H9 (cell line): ENCODE measurements at regions not wholly inside any gene's neighbourhood (a gene's known extent, or its start where the extent isn't known, plus 50 kb on each side); places are given as distances from the start of the nearest gene placed in this dataset.
"Not testable (repeated sequence)": the region's sequence is repeated elsewhere in the genome, so short reads cannot be mapped to it uniquely, and the experiment has no call there.

ENCODE experiments used
- DNase-seq: peaks from one replicate; pipeline ENCODE4 v3.0.0-alpha.2; 2017
- H2AFZ ChIP-seq: one replicate; pipeline ENCODE4 v1.6.1; 2013; ENCODE audit warnings: mild to moderate bottlenecking, low read length, control low read depth, moderate library complexity
- H2AK5ac ChIP-seq: 2 replicates; pipeline ENCODE4 v1.6.1; 2013; ENCODE audit warnings: low read length, control low read depth, mixed read lengths; ENCODE audit not compliant: insufficient read length
- H2BK120ac ChIP-seq: one replicate; pipeline ENCODE4 v1.6.1; 2013; ENCODE audit warnings: low read depth, mild to moderate bottlenecking, low read length, control low read depth, inconsistent platforms; ENCODE audit not compliant: poor library complexity, severe bottlenecking
- H2BK12ac ChIP-seq: 2 replicates; pipeline ENCODE4 v1.6.1; 2013; ENCODE audit warnings: low read length, control low read depth, mixed read lengths, low read depth; ENCODE audit not compliant: insufficient read length
- H2BK15ac ChIP-seq: 2 replicates; pipeline ENCODE4 v1.6.1; 2013; ENCODE audit warnings: low read depth, low read length, control low read depth
- H2BK20ac ChIP-seq: one replicate; pipeline ENCODE4 v1.6.1; 2013; ENCODE audit warnings: low read depth, mild to moderate bottlenecking, low read length, control low read depth, inconsistent platforms; ENCODE audit not compliant: poor library complexity, severe bottlenecking
- H2BK5ac ChIP-seq: 2 replicates; pipeline ENCODE4 v1.6.1; 2013; ENCODE audit warnings: low read length, control low read depth, mixed read lengths; ENCODE audit not compliant: insufficient read length
- H3K14ac ChIP-seq: 2 replicates; pipeline ENCODE4 v1.6.1; 2013; ENCODE audit warnings: low read length, control low read depth; ENCODE audit not compliant: insufficient read depth
- H3K18ac ChIP-seq: 2 replicates; pipeline ENCODE4 v1.6.1; 2013; ENCODE audit warnings: low read depth, mild to moderate bottlenecking, mixed read lengths, low read length, control low read depth; ENCODE audit not compliant: insufficient read length
- H3K23ac ChIP-seq: 2 replicates; pipeline ENCODE4 v1.6.1; 2013; ENCODE audit warnings: low read length, control low read depth, mixed read lengths, low read depth; ENCODE audit not compliant: insufficient read length
- H3K23me2 ChIP-seq: 2 replicates; pipeline ENCODE4 v1.6.1; 2013; ENCODE audit warnings: low read depth, mild to moderate bottlenecking, mixed read lengths, low read length, control low read depth; ENCODE audit not compliant: insufficient read length, poor library complexity, severe bottlenecking
- H3K27ac ChIP-seq: 2 replicates; pipeline ENCODE4 v1.5.1; 2013; ENCODE audit warnings: low read length, control low read depth, mixed read lengths, low read depth; ENCODE audit not compliant: insufficient read length
- H3K27me3 ChIP-seq: 2 replicates; pipeline ENCODE4 v1.6.1; 2013; ENCODE audit warnings: low read length, control low read depth, inconsistent platforms; ENCODE audit not compliant: insufficient read depth
- H3K4ac ChIP-seq: 2 replicates; pipeline ENCODE4 v1.6.1; 2013; ENCODE audit warnings: low read depth, mild to moderate bottlenecking, control low read depth, inconsistent platforms, low read length, moderate library complexity
- H3K4me1 ChIP-seq: 2 replicates; pipeline ENCODE4 v1.6.1; 2013; ENCODE audit warnings: low read length, control low read depth, inconsistent platforms; ENCODE audit not compliant: insufficient read depth
- H3K4me2 ChIP-seq: 2 replicates; pipeline ENCODE4 v1.6.1; 2013; ENCODE audit warnings: low read length, control low read depth, mixed read lengths; ENCODE audit not compliant: insufficient read length, insufficient read depth
- H3K56ac ChIP-seq: 2 replicates; pipeline ENCODE4 v1.6.1; 2013; ENCODE audit warnings: low read depth, mild to moderate bottlenecking, mixed read lengths, low read length, control low read depth; ENCODE audit not compliant: insufficient read length
- H3K79me1 ChIP-seq: 2 replicates; pipeline ENCODE4 v1.6.1; 2013; ENCODE audit warnings: low read depth, mild to moderate bottlenecking, moderate library complexity, low read length, control low read depth, inconsistent platforms; ENCODE audit not compliant: insufficient read depth, poor library complexity, severe bottlenecking
- H3K79me2 ChIP-seq: 2 replicates; pipeline ENCODE4 v1.6.1; 2013; ENCODE audit warnings: low read length, control low read depth, inconsistent platforms; ENCODE audit not compliant: insufficient read depth
- H3K9ac ChIP-seq: 2 replicates; pipeline ENCODE4 v1.6.1; 2013; ENCODE audit warnings: low read length, control low read depth, mixed read lengths; ENCODE audit not compliant: insufficient read length; ENCODE audit errors: extremely low read depth
- H3K9me3 ChIP-seq: one replicate; pipeline ENCODE4 v1.6.1; 2013; ENCODE audit warnings: low read depth, low read length, inconsistent platforms; ENCODE audit not compliant: control insufficient read depth
- H3T11ph ChIP-seq: one replicate; pipeline ENCODE4 v1.6.1; 2013; ENCODE audit warnings: mild to moderate bottlenecking, low read length, control low read depth, inconsistent platforms
- H4K20me1 ChIP-seq: one replicate; pipeline ENCODE4 v1.6.1; 2013; ENCODE audit not compliant: control insufficient read depth, insufficient read length, insufficient read depth
- H4K5ac ChIP-seq: 2 replicates; pipeline ENCODE4 v1.6.1; 2013; ENCODE audit warnings: low read depth, mild to moderate bottlenecking, mixed read lengths, low read length, control low read depth; ENCODE audit not compliant: insufficient read length
- H4K8ac ChIP-seq: replicated peaks from 2 replicates; pipeline ENCODE4 v1.6.1; 2013; ENCODE audit warnings: low read length, control low read depth, mixed read lengths, low read depth; ENCODE audit not compliant: insufficient read length
- H4K91ac ChIP-seq: 2 replicates; pipeline ENCODE4 v1.6.1; 2013; ENCODE audit warnings: low read depth, mild to moderate bottlenecking, moderate library complexity, mixed read lengths, low read length, control low read depth; ENCODE audit not compliant: insufficient read length
- H3K27ac Mint-ChIP-seq, 3 experiments: 2 replicates in 2 of 3; 3 replicates in 1 of 3; pipeline ENCODE4 v1.8.0; 2020 to 2021; ENCODE audit warnings: mixed read lengths in 3 of 3, mild to moderate bottlenecking in 1 of 3, moderate library complexity in 1 of 3
- H3K27me3 Mint-ChIP-seq: 2 replicates; pipeline ENCODE4 v1.8.0; 2021; ENCODE audit warnings: low read depth, mild to moderate bottlenecking, moderate library complexity, mixed read lengths
- H3K36me3 Mint-ChIP-seq, 3 experiments: 2 replicates in 2 of 3; 3 replicates in 1 of 3; pipeline ENCODE4 v1.8.0; 2020 to 2021; ENCODE audit warnings: low read depth in 3 of 3, mixed read lengths in 3 of 3; ENCODE audit not compliant: insufficient read depth in 1 of 3
- H3K4me1 Mint-ChIP-seq, 2 experiments: 2 replicates each; pipeline ENCODE4 v1.8.0; 2020; ENCODE audit warnings: mixed read lengths in 2 of 2
- H3K4me3 Mint-ChIP-seq, 2 experiments: 2 replicates in 1 of 2; 3 replicates in 1 of 2; pipeline ENCODE4 v1.8.0; 2020 to 2021; ENCODE audit warnings: mild to moderate bottlenecking in 2 of 2, mixed read lengths in 2 of 2, moderate library complexity in 1 of 2
- H3K9me3 Mint-ChIP-seq, 2 experiments: 2 replicates in 1 of 2; 3 replicates in 1 of 2; pipeline ENCODE4 v1.8.0; 2020; ENCODE audit warnings: mild to moderate bottlenecking in 2 of 2, mixed read lengths in 2 of 2, moderate library complexity in 1 of 2
- WGBS: extraction: QIAGEN DNeasy Blood & Tissue Kit; methylation state at CpG from one replicate; pipeline ENCODE4 v1.1.7; 2013; ENCODE audit warnings: missing lambda C conversion rate, low lambda C conversion rate, mixed read lengths; ENCODE audit not compliant: insufficient read length; ENCODE audit errors: extremely low coverage; 5-methylcytosine and 5-hydroxymethylcytosine counted together

GRCh38 chr21:5051303-5052018 lies 5469.9 kb upstream of the TPTE start:
- not testable (repeated sequence) for H4K5ac ChIP-seq, H3K23ac ChIP-seq, H3K56ac ChIP-seq, H3K27ac Mint-ChIP-seq, H2BK12ac ChIP-seq, H3K4ac ChIP-seq, H3K4me1 Mint-ChIP-seq, H3K9me3 ChIP-seq, H4K91ac ChIP-seq, H3K4me3 Mint-ChIP-seq, H2AFZ ChIP-seq, H2BK5ac ChIP-seq, H3K36me3 Mint-ChIP-seq, H2AK5ac ChIP-seq, H3K9ac ChIP-seq, H2BK120ac ChIP-seq, H3K14ac ChIP-seq, H3K79me1 ChIP-seq, H4K8ac ChIP-seq, H3K18ac ChIP-seq, H3K4me1 ChIP-seq, H3T11ph ChIP-seq, H3K4me2 ChIP-seq, H3K9me3 Mint-ChIP-seq, H3K79me2 ChIP-seq, H3K27ac ChIP-seq, H3K23me2 ChIP-seq, H3K27me3 ChIP-seq, H3K27me3 Mint-ChIP-seq, H2BK20ac ChIP-seq, DNase-seq, H4K20me1 ChIP-seq, H2BK15ac ChIP-seq
- 100% methylated on average over 1 of the region's 5 CpGs for WGBS

- H4K8ac ChIP-seq, H2AK5ac ChIP-seq, H4K91ac ChIP-seq, H3K4me1 Mint-ChIP-seq, H3K27ac ChIP-seq, H3K27me3 Mint-ChIP-seq, H2BK120ac ChIP-seq, H3K23ac ChIP-seq, H3K9me3 Mint-ChIP-seq, H3K79me2 ChIP-seq, H2BK12ac ChIP-seq, H2BK5ac ChIP-seq, H3K18ac ChIP-seq, H3K23me2 ChIP-seq, H4K5ac ChIP-seq, H2BK15ac ChIP-seq, H3K4me2 ChIP-seq, H3K9ac ChIP-seq, DNase-seq, H2BK20ac ChIP-seq, H2AFZ ChIP-seq, H3K79me1 ChIP-seq, H3K4me3 Mint-ChIP-seq, H4K20me1 ChIP-seq, H3K27me3 ChIP-seq, H3K14ac ChIP-seq, H3K27ac Mint-ChIP-seq, H3K36me3 Mint-ChIP-seq, H3K4ac ChIP-seq, H3K9me3 ChIP-seq, H3K56ac ChIP-seq, H3T11ph ChIP-seq, H3K4me1 ChIP-seq: not testable (repeated sequence)
- no CpG with 5 or more reads among the region's 13 CpGs for WGBS
Observed at GRCh38 chr21:5055027-5055754, 5466.2 kb upstream of the TPTE start.
